GM13976 (cell line): ENCODE measurements at regions not wholly inside any gene's neighbourhood (a gene's known extent, or its start where the extent isn't known, plus 50 kb on each side); places are given as distances from the start of the nearest gene placed in this dataset.

Experiments used
- DNase-seq: peaks from one replicate; pipeline ENCODE4 v3.0.0; 2012; ENCODE audit warnings: low spot score
- CTCF ChIP-seq: IDR thresholded peaks from 2 replicates; pipeline ENCODE4 v1.5.1; 2012; ENCODE audit warnings: borderline replicate concordance, mild to moderate bottlenecking; ENCODE audit not compliant: insufficient read depth; ENCODE audit errors: extremely low read depth, missing control alignments, control extremely low read depth
- in situ Hi-C: fragments of 300-500 bp; cut with MboI; formaldehyde crosslinking; loops from one replicate; pipeline ENCODE4 v1.12.0; 2022; ENCODE audit warnings: low sequenced_read_pairs, mixed read lengths, inconsistent platforms; ENCODE audit not compliant: unreplicated experiment

- TF ChIP-seq CTCF = no peak
- in situ Hi-C loops = no loop called here
- DNase-seq = no peak
Observed at GRCh38 chr2:217340899-217341298, 481.0 kb upstream of the TNP1 start.

GRCh38 chr2:217340176-217340575, 480.3 kb upstream of the TNP1 start:
- in situ Hi-C loops = no loop called here

GRCh38 chr2:217339753-217340152, 479.9 kb upstream of the TNP1 start:
- TF ChIP-seq CTCF = no peak
- DNase-seq = no peak
- in situ Hi-C loops = no loop called here

More at GRCh38 chr2:217340176-217340575, 480.3 kb upstream of the TNP1 start:
- DNase-seq = no peak
- TF ChIP-seq CTCF = no peak

- in situ Hi-C loops = no loop called here
- DNase-seq = no peak
- TF ChIP-seq CTCF = no peak
Observed at GRCh38 chr2:217338306-217338916, 478.5 kb upstream of the TNP1 start.

GRCh38 chr2:217337771-217338170, 477.9 kb upstream of the TNP1 start:
- in situ Hi-C loops = no loop called here
- DNase-seq = no peak
- no peak for TF ChIP-seq CTCF

GRCh38 chr2:217336694-217337093, 476.8 kb upstream of the TNP1 start:
- no peak for DNase-seq
- in situ Hi-C loops = no loop called here
- TF ChIP-seq CTCF = no peak

- DNase-seq = no peak
- TF ChIP-seq CTCF = no peak
- in situ Hi-C loops = no loop called here
Observed at GRCh38 chr2:217335341-217335966, 475.6 kb upstream of the TNP1 start.
